Brain microvascular endothelial cell (primary cell): ENCODE measurements at regions not wholly inside any gene's neighbourhood (a gene's known extent, or its start where the extent isn't known, plus 50 kb on each side); places are given as distances from the start of the nearest gene placed in this dataset.

Experiments used
- DNase-seq: peaks from one replicate; pipeline ENCODE4 v3.0.0-alpha.2; 2020
- H3K27ac ChIP-seq: fragments of 250-450 bp; sonication (Bioruptor Pico); 2 replicates; pipeline ENCODE4 v1.5.1; 2020; ENCODE audit warnings: mild to moderate bottlenecking, moderate library complexity
- H3K27me3 ChIP-seq: fragments of 250-450 bp; sonication (Bioruptor Pico); replicated peaks from 2 replicates; pipeline ENCODE4 v1.5.1; 2020; ENCODE audit warnings: mild to moderate bottlenecking
- H3K36me3 ChIP-seq: fragments of 250-450 bp; sonication (Bioruptor Pico); replicated peaks from 2 replicates; pipeline ENCODE4 v1.5.1; 2020; ENCODE audit warnings: mild to moderate bottlenecking
- H3K4me3 ChIP-seq: 2 replicates; pipeline ENCODE4 v1.5.1; 2011; ENCODE audit warnings: low read depth, mild to moderate bottlenecking, control low read depth, low read length, moderate library complexity
- CTCF ChIP-seq: IDR thresholded peaks from 2 replicates; pipeline ENCODE4 v1.5.1; 2011; ENCODE audit warnings: low read depth, mild to moderate bottlenecking, moderate library complexity, low read length, control low read depth, inconsistent platforms; ENCODE audit errors: missing control alignments
- in situ Hi-C: cut with HindIII; loops from 2 replicates; pipeline ENCODE4 v1.10.0; 2017; ENCODE audit warnings: low sequenced_read_pairs, low pct_ligation_motif_present

- no peak overlapping the region for H3K27ac ChIP-seq
- H3K4me3 ChIP-seq = no peak overlapping the region
- in situ Hi-C loops = no loop called here
- no peaks in the 10 kb centered on the region for H3K27me3 ChIP-seq
- DNase-seq = no peak
- H3K36me3 ChIP-seq = no peaks in the 10 kb centered on the region
- TF ChIP-seq CTCF = no peak
These were observed 401.3 kb downstream of the PID1 start for GRCh38 chr2:228869636-228870264.

- Histone ChIP-seq H3K27me3 (no peaks in the 10 kb centered on the region), H3K36me3 (no peaks in the 10 kb centered on the region), H3K4me3 (no peak overlapping the region), H3K27ac (no peak overlapping the region)
- DNase-seq = no peak
- in situ Hi-C loops = no loop called here
- TF ChIP-seq CTCF = no peak
These were observed 403.7 kb downstream of the PID1 start for GRCh38 chr2:228867406-228867805.

- DNase-seq = no peak
- Histone ChIP-seq H3K27ac (no peak overlapping the region), H3K27me3 (no peaks in the 10 kb centered on the region), H3K4me3 (no peak overlapping the region), H3K36me3 (no peaks in the 10 kb centered on the region)
- in situ Hi-C loops = no loop called here
- TF ChIP-seq CTCF = no peak
These were observed 404.3 kb downstream of the PID1 start for GRCh38 chr2:228866781-228867180.

GRCh38 chr2:228866044-228866443, 405.0 kb downstream of the PID1 start:
- no peaks in the 10 kb centered on the region for H3K27me3 ChIP-seq
- H3K4me3 ChIP-seq = no peak overlapping the region
- no peak for TF ChIP-seq CTCF
- H3K36me3 ChIP-seq = no peaks in the 10 kb centered on the region
- DNase-seq = no peak
- no peak overlapping the region for H3K27ac ChIP-seq
- in situ Hi-C loops = no loop called here

GRCh38 chr2:228864131-228864530, 407.0 kb downstream of the PID1 start:
- H3K36me3 ChIP-seq = no peaks in the 10 kb centered on the region
- no peaks in the 10 kb centered on the region for H3K27me3 ChIP-seq
- in situ Hi-C loops = no loop called here
- no peak for DNase-seq
- no peak for TF ChIP-seq CTCF
- no peak overlapping the region for H3K4me3 ChIP-seq
- H3K27ac ChIP-seq = no peak overlapping the region
